Ectodermal cell (in vitro differentiated cells): ENCODE measurements at regions not wholly inside any gene's neighbourhood (a gene's known extent, or its start where the extent isn't known, plus 50 kb on each side); places are given as distances from the start of the nearest gene placed in this dataset.

Experiments
- H3K27ac ChIP-seq: 2 replicates; pipeline ENCODE4 v1.7.0; 2013; ENCODE audit warnings: mild to moderate bottlenecking, low read depth, low read length; ENCODE audit not compliant: insufficient read depth, poor library complexity, severe bottlenecking
- H3K27me3 ChIP-seq: 2 replicates; pipeline ENCODE4 v1.7.0; 2013; ENCODE audit warnings: mild to moderate bottlenecking, low read length; ENCODE audit not compliant: insufficient read depth, control insufficient read depth, poor library complexity, severe bottlenecking
- H3K36me3 ChIP-seq: one replicate; pipeline ENCODE4 v1.7.0; 2013; ENCODE audit warnings: low read length; ENCODE audit not compliant: control insufficient read depth, insufficient read depth
- H3K4me1 ChIP-seq: one replicate; pipeline ENCODE4 v1.7.0; 2013; ENCODE audit warnings: low read length; ENCODE audit not compliant: control insufficient read depth, insufficient read depth
- H3K4me3 ChIP-seq: 2 replicates; pipeline ENCODE4 v1.7.0; 2013; ENCODE audit warnings: low read depth, low read length, control low read depth; ENCODE audit not compliant: insufficient read depth
- H3K9me3 ChIP-seq: 2 replicates; pipeline ENCODE4 v1.7.0; 2013; ENCODE audit warnings: mild to moderate bottlenecking, low read length, moderate library complexity; ENCODE audit not compliant: control insufficient read depth
- WGBS, 2 experiments: methylation state at CpG; one replicate each; pipeline ENCODE4 v1.1.7; 2013; ENCODE audit warnings: missing lambda C conversion rate in 2 of 2; 5-methylcytosine and 5-hydroxymethylcytosine counted together

GRCh38 chr6:21409231-21409630 is 184.3 kb upstream of the SOX4 start:
- Histone ChIP-seq H3K36me3 (no peaks in the 10 kb centered on the region), H3K9me3 (no peaks in the 10 kb centered on the region), H3K27ac (no peak overlapping the region), H3K4me1 (peaks cover 12% of the 10 kb centered on the region), H3K27me3 (no peaks in the 10 kb centered on the region), H3K4me3 (no peak overlapping the region)
- WGBS, 2 experiments: 96 to 98% methylated on average over 5 of the region's 5 CpGs

GRCh38 chr6:21413428-21413827 is 180.1 kb upstream of the SOX4 start:
- peaks cover 12% of the 10 kb centered on the region for H3K4me1 ChIP-seq
- no peaks in the 10 kb centered on the region for H3K27me3 ChIP-seq
- no peak overlapping the region for H3K27ac ChIP-seq
- no peak overlapping the region for H3K4me3 ChIP-seq
- no peaks in the 10 kb centered on the region for H3K36me3 ChIP-seq
- 18 to 39% methylated on average over 1 of the region's 1 CpG for WGBS, 2 experiments
- no peaks in the 10 kb centered on the region for H3K9me3 ChIP-seq

- H3K27me3 ChIP-seq: no peaks in the 10 kb centered on the region
- WGBS, 2 experiments: 91 to 97% methylated on average over 5 of the region's 5 CpGs
- no peak overlapping the region for H3K4me3 ChIP-seq
- no peaks in the 10 kb centered on the region for H3K36me3 ChIP-seq
- no peak overlapping the region for H3K27ac ChIP-seq
- peaks cover 12% of the 10 kb centered on the region for H3K4me1 ChIP-seq
- no peaks in the 10 kb centered on the region for H3K9me3 ChIP-seq
Observed at GRCh38 chr6:21414065-21414464, 179.5 kb upstream of the SOX4 start.

- WGBS, 2 experiments: 90 to 97% methylated on average over 2 to 3 of the region's 3 CpGs
- no peaks in the 10 kb centered on the region for H3K9me3 ChIP-seq
- H3K36me3 ChIP-seq: no peaks in the 10 kb centered on the region
- no peaks in the 10 kb centered on the region for H3K4me1 ChIP-seq
- H3K27me3 ChIP-seq: no peaks in the 10 kb centered on the region
- no peak overlapping the region for H3K27ac ChIP-seq
- no peak overlapping the region for H3K4me3 ChIP-seq
Observed at GRCh38 chr6:21420146-21420878, 173.2 kb upstream of the SOX4 start.

GRCh38 chr6:21420926-21421325 is 172.6 kb upstream of the SOX4 start:
- no peak overlapping the region for H3K4me3 ChIP-seq

GRCh38 chr6:21423106-21423854 is 170.3 kb upstream of the SOX4 start:
- Histone ChIP-seq H3K36me3 (no peaks in the 10 kb centered on the region), H3K27ac (no peak overlapping the region), H3K9me3 (no peaks in the 10 kb centered on the region), H3K27me3 (no peaks in the 10 kb centered on the region), H3K4me3 (no peak overlapping the region), H3K4me1 (no peaks in the 10 kb centered on the region)
- 76 to 81% methylated on average over 21 of the region's 21 CpGs for WGBS, 2 experiments

More at GRCh38 chr6:21420926-21421325, 172.6 kb upstream of the SOX4 start:
- Histone ChIP-seq H3K4me1 (no peaks in the 10 kb centered on the region), H3K9me3 (no peaks in the 10 kb centered on the region), H3K27me3 (no peaks in the 10 kb centered on the region), H3K27ac (no peak overlapping the region), H3K36me3 (no peaks in the 10 kb centered on the region)
- 93 to 95% methylated on average over 6 of the region's 6 CpGs for WGBS, 2 experiments

- 94 to 95% methylated on average over 8 of the region's 8 CpGs for WGBS, 2 experiments
- H3K27ac ChIP-seq: no peak overlapping the region
Observed at GRCh38 chr6:21426841-21427490, 166.6 kb upstream of the SOX4 start.

GRCh38 chr6:21429291-21429690 is 164.3 kb upstream of the SOX4 start:
- H3K27ac ChIP-seq: no peak overlapping the region
- no peaks in the 10 kb centered on the region for H3K27me3 ChIP-seq
- no peaks in the 10 kb centered on the region for H3K36me3 ChIP-seq
- no peak overlapping the region for H3K4me3 ChIP-seq
- no peaks in the 10 kb centered on the region for H3K4me1 ChIP-seq
- WGBS, 2 experiments: 86 to 90% methylated on average over 2 of the region's 2 CpGs
- no peaks in the 10 kb centered on the region for H3K9me3 ChIP-seq

More at GRCh38 chr6:21426841-21427490, 166.6 kb upstream of the SOX4 start:
- Histone ChIP-seq H3K4me1 (no peaks in the 10 kb centered on the region), H3K36me3 (no peaks in the 10 kb centered on the region), H3K27me3 (no peaks in the 10 kb centered on the region), H3K9me3 (no peaks in the 10 kb centered on the region), H3K4me3 (no peak overlapping the region)

- H3K4me3 ChIP-seq: no peak overlapping the region
- no peaks in the 10 kb centered on the region for H3K4me1 ChIP-seq
- no peak overlapping the region for H3K27ac ChIP-seq
- no peaks in the 10 kb centered on the region for H3K27me3 ChIP-seq
- H3K9me3 ChIP-seq: no peaks in the 10 kb centered on the region
- 90 to 94% methylated on average over 4 of the region's 4 CpGs for WGBS, 2 experiments
- H3K36me3 ChIP-seq: no peaks in the 10 kb centered on the region
Observed at GRCh38 chr6:21431526-21431925, 162.0 kb upstream of the SOX4 start.

GRCh38 chr6:21436625-21437024 is 156.9 kb upstream of the SOX4 start:
- Histone ChIP-seq H3K27me3 (no peaks in the 10 kb centered on the region), H3K4me1 (no peaks in the 10 kb centered on the region), H3K27ac (no peak overlapping the region), H3K4me3 (no peak overlapping the region), H3K36me3 (no peaks in the 10 kb centered on the region), H3K9me3 (no peaks in the 10 kb centered on the region)
- WGBS, 2 experiments: 85 to 89% methylated on average over 1 of the region's 1 CpG
